NCI-H524 (cell line): ENCODE measurements at regions not wholly inside any gene's neighbourhood (a gene's known extent, or its start where the extent isn't known, plus 50 kb on each side); places are given as distances from the start of the nearest gene placed in this dataset.
"Not testable (repeated sequence)": the region's sequence is repeated elsewhere in the genome, so short reads cannot be mapped to it uniquely, and the experiment has no call there.

ENCODE experiments used
- DNase-seq, 2 experiments: peaks; one replicate each; lab custom pipeline; 2025; lab: John Stamatoyannopoulos, UW

DNA sequence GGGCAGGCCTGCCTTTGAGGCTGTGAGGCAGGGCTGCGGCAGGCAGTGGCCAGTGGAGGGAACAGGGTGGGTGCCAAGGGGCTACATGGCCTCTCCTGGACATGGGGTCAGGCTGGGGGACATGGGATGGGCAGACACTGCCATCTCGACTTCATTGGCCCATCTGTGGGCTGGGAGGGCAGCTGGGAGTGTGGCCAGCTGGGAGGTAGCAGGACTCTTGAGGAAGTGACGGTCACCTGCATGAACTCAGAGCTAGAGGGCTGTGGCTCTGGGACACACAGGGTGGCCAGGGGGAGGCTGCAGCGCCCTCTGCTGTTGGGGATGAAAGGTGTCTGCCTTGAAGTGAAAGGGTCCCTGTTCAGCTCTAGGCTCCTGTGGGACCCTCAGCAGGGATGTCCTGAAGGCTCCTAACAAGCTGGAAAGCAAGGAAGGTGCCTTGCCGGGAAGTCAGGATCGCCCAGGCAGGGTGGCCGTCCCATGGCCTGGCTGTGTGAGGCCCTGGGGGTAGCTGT lies 244.0 kb downstream of the ANKRD30B start:
- not testable (repeated sequence) for DNase-seq

DNA sequence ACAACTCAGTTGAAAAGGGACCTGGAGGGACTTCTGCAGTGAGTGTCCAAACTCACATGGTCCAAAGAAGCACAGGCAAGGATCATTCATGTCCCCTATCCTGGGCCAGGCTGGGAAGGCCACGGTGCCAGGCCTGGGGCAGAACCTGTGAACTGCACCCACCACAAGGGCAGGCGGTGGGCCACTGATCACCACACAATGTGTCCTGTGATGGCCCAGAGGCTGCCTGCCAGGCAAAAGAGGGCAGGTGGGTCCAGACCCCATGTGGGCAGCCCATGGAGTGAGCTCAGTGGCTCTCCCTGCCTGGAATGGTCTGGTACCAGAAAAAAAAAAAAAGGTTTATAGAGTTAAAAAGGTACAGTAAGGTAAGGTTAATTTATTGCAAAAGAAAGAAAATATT lies 244.8 kb downstream of the ANKRD30B start:
- not testable (repeated sequence) for DNase-seq

DNA sequence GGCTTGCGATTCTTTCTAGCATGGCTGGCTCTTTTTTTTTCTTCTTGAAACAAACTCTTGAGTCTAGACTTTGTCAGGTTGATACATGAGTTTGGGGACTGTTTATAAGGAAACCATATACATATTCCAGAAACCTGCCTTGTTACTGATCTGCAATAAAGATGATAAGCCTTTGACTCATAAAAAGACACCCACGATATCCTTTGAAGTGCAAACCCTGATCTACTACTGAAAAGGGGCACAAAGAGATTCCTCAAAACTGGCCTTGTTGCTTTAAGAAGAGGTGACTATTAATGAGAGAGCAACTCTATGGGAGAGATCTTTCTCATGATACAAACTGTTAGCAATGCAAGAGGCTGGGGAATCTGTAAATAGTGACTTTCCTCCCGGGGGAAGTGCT lies 247.1 kb downstream of the ANKRD30B start:
- DNase-seq, result not testable (repeated sequence)

DNA sequence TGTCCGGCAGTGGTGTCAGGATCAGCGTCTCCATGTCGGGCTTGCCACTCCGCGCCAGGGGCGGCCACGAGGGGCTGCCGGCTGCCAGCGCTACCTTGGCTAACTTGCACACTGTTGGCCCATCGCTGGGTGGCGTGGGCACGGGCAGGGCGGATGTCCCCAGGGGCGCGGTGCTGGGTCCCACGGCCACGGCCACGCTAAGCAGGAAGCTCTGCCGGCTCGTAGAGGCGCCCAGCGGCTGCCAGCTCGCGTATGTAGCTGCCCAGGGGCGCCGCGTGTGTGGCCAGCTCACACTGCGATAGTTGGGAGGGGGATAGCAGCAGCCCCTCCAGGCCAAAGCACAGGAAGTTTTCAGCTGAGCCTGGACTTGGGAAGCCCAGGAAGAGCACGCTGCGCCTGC lies 249.4 kb downstream of the ANKRD30B start:
- no peak for DNase-seq

DNA sequence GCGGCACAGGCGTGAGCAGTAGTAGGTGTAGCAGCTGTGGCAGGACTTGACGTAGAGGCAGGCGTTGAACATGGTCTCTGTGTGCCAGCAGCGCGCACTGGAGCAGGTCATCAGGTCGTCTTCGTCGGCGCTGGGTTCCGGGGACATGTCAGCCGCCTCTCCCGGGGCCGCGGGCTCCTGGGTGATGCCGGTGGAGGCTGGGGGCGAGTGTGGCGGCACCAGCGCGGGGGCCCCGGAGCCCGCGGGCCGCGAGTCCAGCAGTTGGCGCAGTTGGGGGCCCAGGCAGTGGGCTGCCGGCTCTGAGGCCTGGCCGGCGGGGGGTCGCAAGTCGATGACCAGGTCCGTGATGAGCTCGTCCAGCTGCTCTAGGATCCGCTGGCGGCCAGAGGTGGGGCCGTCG lies 249.9 kb downstream of the ANKRD30B start:
- not testable (repeated sequence) for DNase-seq

DNA sequence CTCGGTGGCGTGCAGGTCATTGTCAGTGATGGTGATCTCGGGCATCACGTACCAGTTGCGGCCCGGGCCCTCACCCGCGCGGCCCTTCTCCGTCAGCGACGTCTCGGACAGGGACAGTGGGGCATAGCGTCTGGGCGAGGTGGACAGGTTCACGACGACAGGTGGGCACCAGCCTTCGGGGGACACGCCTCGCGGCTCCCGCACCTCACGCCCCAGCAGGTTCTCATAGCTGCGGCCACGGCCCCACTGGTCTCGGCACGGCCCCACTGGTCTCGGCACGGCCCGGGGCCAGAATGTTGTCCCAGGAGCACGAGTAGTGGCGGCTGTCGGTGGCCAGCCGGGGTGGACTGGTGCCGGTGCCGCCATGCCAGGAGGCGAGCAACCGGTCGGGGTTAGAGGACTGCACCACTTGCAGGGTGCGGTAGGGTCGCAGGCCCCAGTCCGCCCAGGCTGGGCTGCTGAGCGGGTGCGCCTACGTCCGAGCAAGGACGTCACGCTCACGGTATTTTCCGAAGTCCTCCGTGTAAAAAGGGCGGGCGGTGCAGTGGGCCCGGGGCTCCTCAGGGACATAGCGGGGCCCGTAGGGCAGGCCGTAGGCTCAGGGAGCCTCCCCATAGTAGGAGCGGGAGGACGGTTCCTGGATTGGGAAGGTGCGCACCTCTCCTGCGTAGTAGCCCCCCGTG lies 250.5 kb downstream of the ANKRD30B start:
- not testable (repeated sequence) for DNase-seq

DNA sequence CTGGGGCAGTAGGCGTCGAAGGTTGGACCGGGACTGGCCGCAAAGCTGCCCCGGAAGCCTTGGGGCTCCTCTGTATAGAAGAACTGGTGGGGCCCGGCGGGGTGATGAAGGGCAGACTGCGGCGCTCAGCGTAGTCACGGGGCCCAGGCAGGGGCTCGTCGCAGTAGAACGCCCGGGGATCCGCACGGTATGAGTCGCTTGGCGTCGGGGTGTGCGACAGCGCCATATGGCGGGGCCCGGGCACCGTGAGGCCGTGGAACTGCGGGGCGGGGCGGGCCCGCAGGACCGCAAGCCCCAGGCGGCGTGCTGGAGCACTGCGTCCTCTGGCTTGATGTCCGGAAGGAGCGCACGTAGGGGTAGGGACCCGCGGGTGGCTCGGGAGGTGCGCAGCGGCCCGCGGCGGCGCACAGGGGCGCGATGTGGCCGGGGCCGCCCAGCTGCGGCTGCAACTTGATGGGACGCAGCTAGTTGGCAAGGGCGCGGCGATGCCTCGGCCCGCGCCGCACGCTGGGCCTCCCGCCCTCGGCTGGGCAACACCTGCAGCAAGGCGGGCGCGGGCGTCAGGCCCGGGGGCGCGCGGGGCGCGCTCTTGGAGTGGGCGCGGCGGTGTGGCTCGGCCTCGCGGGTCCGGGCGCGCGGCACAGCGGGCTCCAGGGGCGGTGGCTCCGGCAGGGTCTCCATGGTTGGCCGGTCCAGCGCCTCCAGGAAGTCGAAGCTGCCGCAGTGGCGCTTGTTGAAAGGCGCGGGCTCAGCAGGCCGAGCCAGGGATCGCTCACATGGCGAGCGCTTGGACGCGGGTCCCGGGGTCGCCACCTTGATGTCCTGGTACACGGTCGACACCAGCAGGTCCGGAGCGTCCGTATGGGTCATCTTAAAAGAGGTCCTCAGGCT lies 251.4 kb downstream of the ANKRD30B start:
- DNase-seq, result no peak

DNA sequence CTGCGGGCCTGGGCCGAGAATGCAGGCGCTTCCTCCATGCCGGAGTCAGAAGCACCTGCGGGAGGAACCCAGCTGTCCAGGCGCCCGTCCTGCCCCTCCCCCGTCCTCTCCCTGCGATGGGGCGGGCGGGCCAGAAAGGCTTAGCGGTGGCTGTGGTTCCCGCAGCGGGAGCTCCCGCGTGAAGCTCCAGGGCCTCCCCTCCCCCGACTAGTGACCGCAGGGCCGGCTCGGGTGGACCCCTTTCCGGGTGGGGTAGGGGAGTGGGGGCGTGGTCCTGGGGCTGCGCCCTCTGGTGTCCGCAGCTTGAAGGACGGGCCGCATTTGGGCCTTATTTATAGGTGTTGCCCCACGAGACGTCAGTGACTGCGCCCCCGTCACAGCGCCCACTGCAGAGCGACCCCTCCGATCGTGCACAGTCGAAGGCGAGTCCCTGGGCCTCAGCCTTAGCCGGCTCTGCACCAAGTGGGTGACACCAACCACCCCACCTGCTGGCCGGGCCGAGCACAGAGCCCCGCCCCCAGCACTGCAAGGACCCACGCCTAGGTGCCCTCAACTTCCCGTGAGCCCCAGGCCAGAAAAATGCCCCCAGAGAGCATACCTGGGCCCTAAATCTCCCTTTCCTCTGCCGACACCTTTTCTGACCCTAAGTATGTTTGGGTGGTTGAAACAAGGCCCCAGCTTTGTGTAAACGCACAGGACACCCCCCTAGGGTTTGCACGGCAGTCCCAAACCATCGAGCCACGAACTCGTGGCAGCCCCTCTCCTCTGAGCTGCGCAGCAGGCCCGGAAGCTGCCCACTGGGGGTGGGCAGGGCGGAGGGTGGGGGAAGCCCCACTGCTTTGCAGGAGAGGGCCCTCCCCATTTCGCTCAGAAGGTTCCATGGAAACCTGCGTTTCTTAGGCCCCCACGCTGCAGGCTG lies 252.4 kb downstream of the ANKRD30B start:
- DNase-seq, result not testable (repeated sequence)

DNA sequence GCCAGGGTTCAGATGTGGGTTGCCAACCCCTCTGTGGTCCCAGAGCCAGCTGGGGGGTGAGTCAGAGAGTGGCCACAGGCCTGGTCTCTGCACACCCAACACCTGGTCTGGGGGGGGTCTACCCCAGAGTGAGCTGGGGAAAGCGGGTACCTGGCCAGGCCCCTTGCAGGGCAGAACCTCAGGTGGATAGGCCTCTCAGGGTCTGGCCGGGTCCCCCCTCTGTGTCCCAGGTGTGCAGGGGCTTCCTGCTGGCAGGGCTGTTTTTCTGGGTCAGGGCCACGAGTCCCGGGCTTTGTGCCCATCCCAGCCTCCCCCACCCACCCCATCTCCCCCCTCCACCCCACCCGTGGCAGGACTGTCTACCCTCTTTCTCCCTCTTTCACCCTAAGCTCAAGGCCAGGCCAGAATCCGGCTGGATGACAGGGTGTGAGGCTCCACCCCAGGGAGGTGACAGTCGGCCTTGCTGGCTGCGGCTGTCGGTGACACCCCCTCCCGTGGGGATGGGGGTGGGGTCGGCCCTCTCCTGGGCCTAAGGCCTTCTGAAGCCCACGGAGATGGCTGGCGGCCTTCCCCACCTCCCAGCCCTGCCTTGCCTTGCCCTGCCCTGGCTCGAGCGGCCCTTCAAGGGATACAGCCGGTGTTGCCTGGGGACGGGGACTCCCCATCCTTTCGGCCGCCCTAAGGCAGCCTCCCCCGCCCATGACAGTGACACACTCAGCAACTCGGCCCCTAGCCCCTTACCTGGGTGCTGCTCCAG lies 253.2 kb downstream of the ANKRD30B start:
- not testable (repeated sequence) for DNase-seq

DNA sequence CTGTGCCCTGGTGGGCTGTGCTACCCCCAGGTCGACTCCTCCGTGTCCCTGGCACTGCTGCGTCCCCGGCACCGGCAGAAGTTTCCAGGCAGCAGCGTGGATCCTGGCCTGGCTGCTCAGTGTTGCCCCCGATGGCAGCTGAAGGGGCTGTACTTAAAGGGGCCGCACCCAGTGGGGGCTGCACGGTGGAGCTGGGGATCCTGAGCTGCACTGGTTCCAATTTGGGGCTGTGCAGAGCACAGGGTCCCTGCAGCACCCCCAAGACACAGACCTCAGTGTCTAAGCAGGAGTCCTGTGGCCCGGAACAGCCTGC lies 253.8 kb downstream of the ANKRD30B start:
- not testable (repeated sequence) for DNase-seq

DNA sequence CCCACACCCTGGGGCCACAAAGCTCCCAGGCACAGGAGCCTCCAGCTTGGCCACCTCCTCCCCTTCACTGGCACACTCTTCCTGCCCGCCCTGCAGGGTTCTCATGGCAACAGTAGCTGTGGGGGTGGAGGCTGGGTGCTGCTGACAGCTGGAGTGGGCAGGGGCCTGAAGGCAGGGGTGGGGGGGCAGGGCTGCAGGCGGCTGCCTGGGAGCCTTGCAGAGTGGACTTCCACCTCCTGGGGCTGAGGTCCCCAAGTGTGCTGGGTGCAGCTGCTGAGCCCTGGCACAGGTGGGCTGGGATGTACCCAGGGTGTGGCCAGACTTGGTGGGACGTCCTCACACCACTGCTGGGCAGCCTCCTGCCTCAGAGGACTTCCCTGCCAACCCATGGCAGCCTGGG lies 254.8 kb downstream of the ANKRD30B start:
- DNase-seq, result peak; percentile 37 to 68

DNA sequence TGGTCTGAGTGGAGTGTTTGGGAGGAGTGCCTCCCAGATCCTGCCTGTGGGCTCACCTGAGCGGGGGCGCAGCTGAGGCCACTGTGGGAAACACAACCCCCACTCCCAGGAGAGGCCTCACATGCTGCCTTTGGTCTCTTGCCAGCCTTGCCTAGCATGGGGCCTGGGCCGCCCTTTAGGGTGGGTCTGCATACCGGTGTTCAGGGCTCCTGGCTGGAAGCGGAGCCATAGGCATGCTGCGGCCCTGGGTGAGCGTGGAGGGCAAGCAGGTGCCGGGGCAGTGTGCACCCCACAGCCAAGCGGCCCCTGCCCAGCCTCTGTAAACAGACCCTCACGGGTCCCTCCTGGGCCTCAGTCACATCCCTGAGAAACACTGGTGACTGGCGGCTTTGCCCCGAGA lies 255.3 kb downstream of the ANKRD30B start:
- DNase-seq, result not testable (repeated sequence)

DNA sequence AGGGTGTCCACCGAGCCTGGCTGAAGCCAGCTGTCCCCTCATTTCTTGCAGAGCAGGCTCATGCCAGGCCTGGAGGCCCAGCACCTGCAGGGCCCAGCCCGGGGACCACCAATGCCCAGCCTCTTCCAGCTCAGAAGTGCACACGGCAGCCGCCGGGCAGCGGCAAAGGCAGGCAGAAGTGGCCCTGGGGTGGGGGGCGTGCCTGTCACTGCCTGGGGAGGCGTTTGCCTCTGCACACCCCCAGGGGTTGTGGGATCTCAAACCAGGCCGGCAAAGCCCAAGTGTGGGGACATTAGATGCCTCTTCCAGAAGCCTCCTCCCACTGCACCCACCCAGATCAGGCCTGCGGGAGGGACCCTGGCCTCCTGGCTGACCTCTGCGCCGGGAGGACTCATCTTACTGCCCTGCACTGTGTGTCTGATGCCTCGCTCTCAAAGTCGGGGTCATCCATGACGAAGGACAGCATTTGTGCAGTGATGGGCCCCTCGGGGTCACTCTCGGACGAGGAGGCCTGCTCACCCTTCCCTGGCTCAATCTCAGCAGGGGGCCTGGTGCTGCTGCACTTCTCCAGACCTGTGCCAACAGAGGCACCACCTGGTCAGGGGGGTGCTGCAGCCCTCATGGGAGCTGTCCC lies 255.8 kb downstream of the ANKRD30B start:
- not testable (repeated sequence) for DNase-seq

DNA sequence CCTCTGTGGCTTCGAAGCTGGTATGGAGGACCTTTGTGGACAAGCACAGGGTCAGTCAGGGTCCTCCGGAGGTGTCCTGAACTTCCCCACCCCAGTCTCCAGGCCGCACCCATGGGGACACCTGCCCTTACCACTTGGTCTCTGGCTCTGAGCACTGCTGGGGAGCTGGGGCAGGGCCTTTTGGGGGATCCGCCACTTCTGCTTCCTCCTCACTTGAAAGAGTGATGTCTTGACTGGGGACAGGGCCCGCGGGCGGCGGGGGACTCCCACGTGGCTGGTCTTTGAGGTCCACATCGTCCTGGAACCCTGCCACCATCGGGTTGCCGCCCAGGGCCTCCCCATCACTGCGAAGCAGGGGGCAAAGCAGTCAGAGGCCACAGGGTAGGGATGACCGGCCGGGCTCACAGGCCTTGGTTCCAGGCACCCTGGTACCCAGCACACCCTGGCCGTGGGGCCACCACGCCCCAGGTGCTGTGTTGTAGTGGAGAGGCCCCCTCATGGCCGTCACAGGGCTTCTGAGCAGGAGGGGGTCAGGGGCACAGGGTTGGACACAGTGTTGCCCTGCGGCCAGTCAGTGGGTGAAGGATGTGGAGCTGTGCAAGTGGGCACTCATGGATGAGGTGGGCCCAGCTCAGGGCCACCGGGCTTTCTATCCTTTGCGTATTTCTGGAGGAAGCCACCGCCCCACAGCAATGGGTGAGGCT lies 256.4 kb downstream of the ANKRD30B start:
- DNase-seq, result not testable (repeated sequence)

DNA sequence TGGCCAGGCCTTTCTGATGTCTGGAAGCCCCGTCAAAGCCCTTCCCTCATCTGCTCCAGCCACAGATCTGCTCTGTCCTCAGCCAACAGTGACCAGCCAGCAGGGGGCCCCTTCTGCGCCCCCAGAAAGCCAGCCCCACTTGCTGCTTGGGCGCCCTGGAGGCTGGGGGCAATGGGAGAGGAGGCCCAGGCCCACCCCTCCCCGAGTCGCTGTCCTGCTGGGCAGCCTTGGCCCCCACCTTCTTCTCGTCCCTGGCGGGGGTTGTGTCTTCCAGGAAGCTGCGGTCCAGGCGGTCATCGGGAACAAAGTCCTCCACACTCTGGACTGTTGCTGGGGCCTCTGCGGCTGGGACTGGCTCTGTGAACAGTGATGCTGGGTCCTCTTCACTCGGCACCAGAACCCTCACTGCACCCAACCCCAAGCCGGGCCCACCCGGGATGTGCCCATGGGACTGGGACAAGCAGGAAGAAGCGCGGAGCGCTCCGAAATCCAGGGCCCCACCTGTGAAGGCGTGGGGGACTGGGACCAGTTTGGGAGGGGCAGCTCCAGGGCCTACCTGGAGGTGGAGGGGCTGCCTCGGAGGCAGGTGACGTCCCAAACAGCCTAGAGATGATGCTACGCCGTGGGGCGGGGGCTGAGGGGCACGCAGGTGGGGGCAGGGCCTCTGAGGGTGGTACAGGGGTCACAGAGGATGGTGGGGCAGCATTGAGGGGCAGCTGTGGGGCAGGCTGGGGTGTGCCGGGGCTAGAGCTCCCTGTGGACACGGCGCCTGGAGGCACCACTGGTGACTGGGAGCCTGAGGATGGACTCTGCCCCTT lies 257.6 kb downstream of the ANKRD30B start:
- no peak for DNase-seq

DNA sequence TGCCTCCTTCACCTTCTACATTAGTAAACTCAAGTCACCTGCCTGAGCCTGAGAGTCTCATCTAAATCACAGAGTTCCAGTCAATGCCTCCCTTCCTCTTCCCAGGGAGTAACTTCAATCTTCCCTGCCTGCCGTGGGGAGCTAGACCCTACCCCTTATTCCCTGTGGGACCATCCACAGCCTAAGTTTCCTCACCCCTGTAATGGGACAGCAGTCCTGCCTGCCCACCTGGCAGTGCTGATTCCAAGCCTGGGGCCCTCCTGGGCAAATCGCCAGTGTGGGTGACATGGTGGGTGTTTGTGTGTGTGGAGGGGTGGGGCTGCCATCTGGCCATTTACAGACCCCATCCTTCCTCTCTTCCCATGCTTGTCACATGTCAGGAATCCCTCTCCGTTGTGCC lies 258.6 kb downstream of the ANKRD30B start:
- peak in 1 of 2 experiments; percentile 24 for DNase-seq

DNA sequence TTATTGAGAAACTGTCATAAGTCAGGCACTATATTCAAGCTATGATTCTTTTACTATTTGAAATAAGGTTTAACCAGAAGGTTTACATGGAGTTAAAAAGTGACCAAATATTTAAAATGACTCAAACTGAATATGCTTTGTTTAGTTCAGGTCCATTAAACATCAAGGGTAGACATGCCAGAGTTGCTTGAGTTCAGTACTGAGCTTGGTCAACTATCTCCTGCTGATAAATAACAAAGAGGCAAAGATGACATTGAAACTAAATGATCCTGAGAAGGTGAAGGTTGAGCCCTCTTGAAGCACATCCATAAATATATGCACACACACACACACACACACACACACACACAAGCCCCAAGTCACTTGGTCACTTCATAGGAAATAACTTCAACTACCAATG lies 278.1 kb downstream of the ANKRD30B start:
- DNase-seq, result not testable (repeated sequence)

DNA sequence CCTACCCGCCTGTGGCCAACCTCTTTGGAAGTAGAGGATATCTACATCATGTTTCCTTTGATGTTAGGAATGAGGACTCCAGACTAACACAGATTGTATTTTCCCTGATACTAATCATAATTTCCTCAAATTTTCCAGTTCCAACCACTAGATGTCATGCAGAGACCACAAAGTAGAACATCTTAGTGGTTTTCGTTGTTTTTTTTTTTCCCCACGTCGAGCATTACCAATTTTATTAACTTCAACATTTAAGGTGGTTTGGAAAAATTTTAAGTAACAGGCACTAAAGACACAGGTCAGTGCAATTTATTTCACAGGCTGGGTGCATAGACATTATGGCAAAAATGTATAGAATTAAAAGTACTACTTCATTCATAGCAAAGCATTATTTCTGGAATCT lies 280.1 kb downstream of the ANKRD30B start:
- peak in 1 of 2 experiments; percentile 7 for DNase-seq

DNA sequence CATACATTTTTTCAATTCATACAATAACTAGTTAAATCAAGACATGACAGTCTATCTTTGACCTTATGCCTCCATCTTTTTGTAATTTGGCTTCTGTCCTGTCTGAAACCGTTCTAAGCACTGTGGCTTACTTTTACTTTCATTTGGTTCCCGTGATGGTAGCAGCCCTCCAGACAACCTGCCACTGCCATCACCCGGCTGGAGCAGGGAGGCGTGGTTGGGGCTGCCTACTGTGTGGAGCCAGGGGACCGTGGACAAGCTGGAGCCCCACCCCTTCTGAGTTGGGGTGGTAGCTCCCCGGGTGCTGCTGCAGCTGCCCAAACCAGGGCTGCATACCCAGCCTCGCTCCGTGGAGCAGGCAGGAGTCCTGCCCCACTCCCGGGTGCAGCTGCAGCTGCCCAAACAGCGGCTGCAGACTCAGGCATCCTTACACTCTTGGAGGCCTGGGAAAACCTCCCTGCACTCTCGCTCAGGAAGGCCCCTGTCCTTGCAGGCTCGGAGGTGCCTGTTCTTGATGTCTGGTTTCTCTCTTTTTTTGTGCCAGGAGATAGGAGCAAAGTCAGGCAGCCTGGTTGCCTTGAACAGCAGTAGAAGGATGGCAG lies 312.4 kb downstream of the ANKRD30B start:
- not testable (repeated sequence) for DNase-seq
